ENCODE measurements at regions not wholly inside any gene's neighbourhood (a gene's known extent, or its start where the extent isn't known, plus 50 kb on each side); places are given as distances from the start of the nearest gene placed in this dataset.
"Not testable (repeated sequence)": the region's sequence is repeated elsewhere in the genome, so short reads cannot be mapped to it uniquely, and the experiment has no call there.

- no peak overlapping the region for H3K27ac Mint-ChIP-seq
- H3K9me3 Mint-ChIP-seq, result peaks cover 18% of the 10 kb centered on the region
- DNase-seq (ENCODE audit: low spot score in 2 of 2) (no peak), ATAC-seq (no peak)
- H3K36me3 Mint-ChIP-seq, result no peaks in the 10 kb centered on the region
- H3K4me1 Mint-ChIP-seq, result no peaks in the 10 kb centered on the region
- H3K4me3 Mint-ChIP-seq, result no peak overlapping the region
Measured at GRCh38 chr10:9851808-9852207, 1165.9 kb upstream of the CELF2 start.

GRCh38 chr10:9853405-9854355 is 1164.0 kb upstream of the CELF2 start:
- Mint-ChIP-seq H3K27ac (no peak overlapping the region), H3K4me1 (no peaks in the 10 kb centered on the region), H3K9me3 (peaks cover 18% of the 10 kb centered on the region), H3K36me3 (no peaks in the 10 kb centered on the region), H3K4me3 (no peak overlapping the region)
- DNase-seq (ENCODE audit: low spot score in 2 of 2) (no peak), ATAC-seq (no peak)

- not testable (repeated sequence) for DNase-seq (ENCODE audit: low spot score in 2 of 2); H3K4me3 Mint-ChIP-seq; H3K4me1 Mint-ChIP-seq; ATAC-seq; H3K27ac Mint-ChIP-seq; H3K36me3 Mint-ChIP-seq
- H3K9me3 Mint-ChIP-seq, result peaks cover 18% of the 10 kb centered on the region
Measured at GRCh38 chr10:9855451-9855850, 1162.2 kb upstream of the CELF2 start.

- no peak for DNase-seq (ENCODE audit: low spot score in 2 of 2)
- H3K27ac Mint-ChIP-seq, result no peak overlapping the region
Measured at GRCh38 chr10:9858816-9859215, 1158.9 kb upstream of the CELF2 start.

GRCh38 chr10:9860045-9860444 is 1157.6 kb upstream of the CELF2 start:
- no peak for ATAC-seq
- H3K4me3 Mint-ChIP-seq, result no peak overlapping the region
- no peaks in the 10 kb centered on the region for H3K36me3 Mint-ChIP-seq
- no peak overlapping the region for H3K27ac Mint-ChIP-seq
- no peaks in the 10 kb centered on the region for H3K4me1 Mint-ChIP-seq
- peaks cover 11% of the 10 kb centered on the region for H3K9me3 Mint-ChIP-seq
- no peak for DNase-seq (ENCODE audit: low spot score in 2 of 2)

More at GRCh38 chr10:9858816-9859215, 1158.9 kb upstream of the CELF2 start:
- no peak for ATAC-seq
- peaks cover 11% of the 10 kb centered on the region for H3K9me3 Mint-ChIP-seq
- H3K4me1 Mint-ChIP-seq, result no peaks in the 10 kb centered on the region
- H3K4me3 Mint-ChIP-seq, result no peak overlapping the region
- no peaks in the 10 kb centered on the region for H3K36me3 Mint-ChIP-seq

GRCh38 chr10:9863559-9864121 is 1154.0 kb upstream of the CELF2 start:
- Mint-ChIP-seq H3K36me3 (no peaks in the 10 kb centered on the region), H3K9me3 (peaks cover 11% of the 10 kb centered on the region), H3K27ac (no peak overlapping the region), H3K4me1 (no peaks in the 10 kb centered on the region), H3K4me3 (no peak overlapping the region)
- DNase-seq (ENCODE audit: low spot score in 2 of 2) (no peak), ATAC-seq (no peak)

- peaks cover 2% of the 10 kb centered on the region for H3K9me3 Mint-ChIP-seq
- no peak overlapping the region for H3K4me3 Mint-ChIP-seq
- no peak for DNase-seq (ENCODE audit: low spot score in 2 of 2)
- no peaks in the 10 kb centered on the region for H3K36me3 Mint-ChIP-seq
- no peaks in the 10 kb centered on the region for H3K4me1 Mint-ChIP-seq
- no peak overlapping the region for H3K27ac Mint-ChIP-seq
- no peak for ATAC-seq
Measured at GRCh38 chr10:9868499-9868898, 1149.2 kb upstream of the CELF2 start.

- no peaks in the 10 kb centered on the region for H3K4me1 Mint-ChIP-seq
- no peak overlapping the region for H3K4me3 Mint-ChIP-seq
- H3K9me3 Mint-ChIP-seq, result peaks cover 3% of the 10 kb centered on the region
- no peaks in the 10 kb centered on the region for H3K36me3 Mint-ChIP-seq
- no peak for DNase-seq (ENCODE audit: low spot score in 2 of 2)
- no peak overlapping the region for H3K27ac Mint-ChIP-seq
- no peak for ATAC-seq
Measured at GRCh38 chr10:9869205-9869604, 1148.5 kb upstream of the CELF2 start.

GRCh38 chr10:9869606-9870176 is 1148.0 kb upstream of the CELF2 start:
- no peaks in the 10 kb centered on the region for H3K4me1 Mint-ChIP-seq
- DNase-seq (ENCODE audit: low spot score in 2 of 2), result no peak
- ATAC-seq, result no peak
- H3K36me3 Mint-ChIP-seq, result no peaks in the 10 kb centered on the region
- peaks cover 3% of the 10 kb centered on the region for H3K9me3 Mint-ChIP-seq
- H3K4me3 Mint-ChIP-seq, result no peak overlapping the region
- no peak overlapping the region for H3K27ac Mint-ChIP-seq

- no peaks in the 10 kb centered on the region for H3K4me1 Mint-ChIP-seq
- peaks cover 5% of the 10 kb centered on the region for H3K9me3 Mint-ChIP-seq
- no peak overlapping the region for H3K4me3 Mint-ChIP-seq
- H3K27ac Mint-ChIP-seq, result no peak overlapping the region
- ATAC-seq (no peak), DNase-seq (ENCODE audit: low spot score in 2 of 2) (no peak)
- no peaks in the 10 kb centered on the region for H3K36me3 Mint-ChIP-seq
Measured at GRCh38 chr10:9875353-9875752, 1142.3 kb upstream of the CELF2 start.

GRCh38 chr10:9877978-9878377 is 1139.7 kb upstream of the CELF2 start:
- Mint-ChIP-seq H3K9me3 (peaks cover 5% of the 10 kb centered on the region), H3K4me3 (no peak overlapping the region), H3K27ac (no peak overlapping the region), H3K4me1 (no peaks in the 10 kb centered on the region), H3K36me3 (no peaks in the 10 kb centered on the region)
- DNase-seq (ENCODE audit: low spot score in 2 of 2), result no peak
- no peak for ATAC-seq

GRCh38 chr10:9878383-9878782 is 1139.3 kb upstream of the CELF2 start:
- H3K4me3 Mint-ChIP-seq, result no peak overlapping the region
- H3K36me3 Mint-ChIP-seq, result no peaks in the 10 kb centered on the region
- no peak overlapping the region for H3K27ac Mint-ChIP-seq
- H3K9me3 Mint-ChIP-seq, result peaks cover 4% of the 10 kb centered on the region
- no peak for DNase-seq (ENCODE audit: low spot score in 2 of 2)
- ATAC-seq, result no peak
- H3K4me1 Mint-ChIP-seq, result no peaks in the 10 kb centered on the region

- H3K27ac Mint-ChIP-seq, result no peak overlapping the region
- peaks cover 7% of the 10 kb centered on the region for H3K9me3 Mint-ChIP-seq
- no peaks in the 10 kb centered on the region for H3K36me3 Mint-ChIP-seq
- H3K4me3 Mint-ChIP-seq, result no peak overlapping the region
- DNase-seq (ENCODE audit: low spot score in 2 of 2) (no peak), ATAC-seq (no peak)
- no peaks in the 10 kb centered on the region for H3K4me1 Mint-ChIP-seq
Measured at GRCh38 chr10:9885761-9886160, 1131.9 kb upstream of the CELF2 start.

GRCh38 chr10:9886772-9887171 is 1130.9 kb upstream of the CELF2 start:
- ATAC-seq (no peak), DNase-seq (ENCODE audit: low spot score in 2 of 2) (no peak)
- Mint-ChIP-seq H3K4me3 (no peak overlapping the region), H3K9me3 (peaks cover 9% of the 10 kb centered on the region), H3K27ac (no peak overlapping the region), H3K36me3 (no peaks in the 10 kb centered on the region), H3K4me1 (no peaks in the 10 kb centered on the region)

GRCh38 chr10:9895453-9895852 is 1122.2 kb upstream of the CELF2 start:
- Mint-ChIP-seq H3K36me3 (no peaks in the 10 kb centered on the region), H3K27ac (no peak overlapping the region), H3K4me3 (no peak overlapping the region), H3K9me3 (peaks cover 2% of the 10 kb centered on the region), H3K4me1 (no peaks in the 10 kb centered on the region)
- ATAC-seq, result no peak
- no peak for DNase-seq (ENCODE audit: low spot score in 2 of 2)

GRCh38 chr10:9895981-9896380 is 1121.7 kb upstream of the CELF2 start:
- Mint-ChIP-seq H3K4me3 (no peak overlapping the region), H3K9me3 (peaks cover under 1% of the 10 kb centered on the region), H3K4me1 (no peaks in the 10 kb centered on the region), H3K27ac (no peak overlapping the region), H3K36me3 (no peaks in the 10 kb centered on the region)
- ATAC-seq (no peak), DNase-seq (ENCODE audit: low spot score in 2 of 2) (no peak)

All from stimulated activated effector memory CD8-positive, alpha-beta T cell treated with anti-CD3 and anti-CD28 coated beads, Interleukin-12 subunit alpha, Interleukin-12 subunit beta, amount 100 ng/mL, for 72 hours (primary cell).